WI38 (cell line): ENCODE measurements at regions not wholly inside any gene's neighbourhood (a gene's known extent, or its start where the extent isn't known, plus 50 kb on each side); places are given as distances from the start of the nearest gene placed in this dataset.

Source experiments
- H3K4me3 ChIP-seq: 2 replicates; pipeline ENCODE4 v1.5.1; 2011; ENCODE audit warnings: low read depth, mild to moderate bottlenecking, control low read depth, low read length
- TF ChIP-seq, protein P1 (sequence below): IDR thresholded peaks from 2 replicates; pipeline ENCODE4 v1.5.1; 2012; ENCODE audit warnings: low read depth, mild to moderate bottlenecking, control low read depth, low read length

DNA sequence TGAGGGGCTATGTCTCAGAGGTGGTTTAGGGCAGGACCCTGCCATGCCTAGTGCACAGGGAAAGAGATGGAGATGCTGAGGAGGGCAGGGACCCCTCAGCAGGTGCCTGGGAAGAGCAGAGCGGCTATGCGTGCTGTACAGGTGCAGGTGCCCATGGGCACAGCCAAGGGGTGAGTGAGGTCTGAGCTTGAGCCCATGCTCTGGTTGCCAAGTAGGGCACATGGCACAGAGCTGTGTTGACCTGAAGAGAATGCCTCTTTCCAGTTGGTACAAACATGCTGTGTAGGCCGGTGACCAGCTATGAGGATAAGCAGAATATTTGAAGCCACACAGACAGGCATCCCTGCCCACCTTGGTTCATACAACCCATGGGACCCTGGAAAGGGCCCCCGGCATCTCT, 65.8 kb upstream of the NECTIN1 start:
- TF ChIP-seq, protein P1, sequence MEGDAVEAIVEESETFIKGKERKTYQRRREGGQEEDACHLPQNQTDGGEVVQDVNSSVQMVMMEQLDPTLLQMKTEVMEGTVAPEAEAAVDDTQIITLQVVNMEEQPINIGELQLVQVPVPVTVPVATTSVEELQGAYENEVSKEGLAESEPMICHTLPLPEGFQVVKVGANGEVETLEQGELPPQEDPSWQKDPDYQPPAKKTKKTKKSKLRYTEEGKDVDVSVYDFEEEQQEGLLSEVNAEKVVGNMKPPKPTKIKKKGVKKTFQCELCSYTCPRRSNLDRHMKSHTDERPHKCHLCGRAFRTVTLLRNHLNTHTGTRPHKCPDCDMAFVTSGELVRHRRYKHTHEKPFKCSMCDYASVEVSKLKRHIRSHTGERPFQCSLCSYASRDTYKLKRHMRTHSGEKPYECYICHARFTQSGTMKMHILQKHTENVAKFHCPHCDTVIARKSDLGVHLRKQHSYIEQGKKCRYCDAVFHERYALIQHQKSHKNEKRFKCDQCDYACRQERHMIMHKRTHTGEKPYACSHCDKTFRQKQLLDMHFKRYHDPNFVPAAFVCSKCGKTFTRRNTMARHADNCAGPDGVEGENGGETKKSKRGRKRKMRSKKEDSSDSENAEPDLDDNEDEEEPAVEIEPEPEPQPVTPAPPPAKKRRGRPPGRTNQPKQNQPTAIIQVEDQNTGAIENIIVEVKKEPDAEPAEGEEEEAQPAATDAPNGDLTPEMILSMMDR = no peak
- no peak overlapping the region for H3K4me3 ChIP-seq

DNA sequence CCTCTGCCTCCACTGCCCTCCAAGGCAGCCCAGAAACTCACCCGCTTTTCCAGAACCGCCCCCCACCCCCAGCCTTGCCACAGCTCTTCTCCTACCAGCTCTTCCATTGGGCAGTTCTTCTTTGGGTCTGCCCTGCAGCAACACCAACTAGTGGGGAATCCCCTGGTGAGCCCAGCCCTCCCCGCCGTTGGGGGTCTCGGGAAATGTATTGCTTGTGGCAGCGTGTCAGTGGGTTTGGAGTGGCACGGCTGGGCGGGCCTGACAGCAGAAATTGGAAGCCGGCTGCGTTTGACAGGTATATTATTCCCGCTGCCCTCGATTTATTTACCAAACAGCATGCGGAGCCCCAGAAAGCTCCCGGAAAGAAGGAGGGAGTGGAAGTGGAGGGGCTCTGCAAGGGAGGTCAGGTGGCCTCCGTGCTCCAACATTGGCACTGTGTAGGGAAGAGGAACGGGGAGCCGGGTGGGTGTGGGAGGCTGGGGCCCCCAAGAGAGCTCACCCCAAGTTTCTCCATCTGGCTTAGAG, 65.2 kb upstream of the NECTIN1 start:
- TF ChIP-seq, protein P1 = no peak
- H3K4me3 ChIP-seq = no peak overlapping the region

DNA sequence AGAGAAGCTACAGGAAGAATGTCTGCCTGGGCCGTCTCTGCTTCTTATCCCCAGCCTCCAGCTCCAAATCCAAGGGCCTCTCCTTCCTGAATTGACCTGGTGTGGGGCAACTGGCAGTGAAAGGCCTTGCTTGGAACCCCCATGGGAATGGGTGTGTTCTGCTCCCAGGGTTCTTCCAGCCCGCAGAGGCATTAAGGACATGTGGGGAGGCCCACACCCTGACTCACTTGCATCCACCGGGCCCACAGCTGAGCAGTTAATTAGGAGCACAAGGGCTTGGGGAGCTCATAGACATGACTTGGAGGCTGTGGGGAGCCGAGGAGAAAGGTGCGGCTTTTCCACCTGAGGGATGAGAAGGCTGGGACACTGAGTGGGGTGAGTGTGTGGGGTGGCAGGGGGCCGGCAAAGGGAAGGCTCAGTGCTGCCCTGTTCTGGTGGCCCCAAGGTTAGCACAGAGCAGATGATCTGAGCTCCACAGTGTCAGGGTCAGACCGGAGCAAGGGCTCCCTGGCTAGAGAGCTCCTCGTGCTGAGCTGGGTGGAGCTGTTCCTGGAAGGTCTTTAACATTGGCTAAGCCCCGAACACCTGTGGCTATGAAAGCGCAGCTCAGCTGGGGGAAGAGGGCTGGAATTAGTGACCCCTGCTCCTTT, 64.5 kb upstream of the NECTIN1 start:
- TF ChIP-seq, protein P1 = no peak

DNA sequence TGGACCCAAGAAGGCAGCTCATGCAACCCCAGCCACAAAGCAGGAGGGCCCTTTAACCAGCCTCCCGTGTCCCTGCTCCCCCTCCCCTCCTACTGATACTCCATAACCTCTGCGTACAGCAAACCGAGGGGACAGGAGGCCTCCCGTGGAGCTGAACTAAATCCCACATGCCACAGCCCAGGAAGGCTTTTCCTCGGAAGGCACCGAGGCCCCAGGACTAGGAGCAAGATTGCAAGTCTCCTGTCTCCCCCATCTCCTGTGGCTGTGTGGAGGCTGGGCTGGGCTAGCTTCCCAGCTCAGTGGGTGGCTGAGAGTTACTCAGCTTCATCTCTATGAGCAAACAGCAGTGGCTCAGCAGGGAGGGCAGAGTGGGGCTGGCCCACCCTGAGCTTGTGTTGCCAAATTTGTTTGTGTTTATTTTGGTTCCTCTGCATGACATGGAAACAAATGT, 62.7 kb upstream of the NECTIN1 start:
- TF ChIP-seq, protein P1 = no peak
- H3K4me3 ChIP-seq = no peak overlapping the region

More for the DNA sequence above, 64.5 kb upstream of the NECTIN1 start:
- no peak overlapping the region for H3K4me3 ChIP-seq

DNA sequence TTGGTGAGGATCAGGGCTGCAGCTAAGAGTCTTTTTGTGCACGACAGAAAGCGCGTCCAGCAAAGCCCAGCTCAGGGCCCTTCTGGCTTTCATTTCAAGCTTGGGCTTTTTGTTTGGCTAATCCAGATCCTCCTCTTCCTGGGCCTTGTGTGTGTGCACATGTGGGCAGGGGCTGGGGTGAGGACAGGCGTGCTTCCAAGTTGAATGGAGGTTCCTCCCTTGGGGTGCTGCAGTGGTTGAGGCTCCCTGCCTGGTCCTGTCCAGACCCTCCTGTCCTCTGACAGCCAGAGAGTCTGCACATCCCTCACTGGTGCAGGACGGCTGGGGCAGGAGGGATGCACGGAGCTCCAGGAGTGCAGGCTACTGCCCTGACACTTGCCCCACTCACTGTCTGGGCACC, 62.0 kb upstream of the NECTIN1 start:
- H3K4me3 ChIP-seq = no peak overlapping the region
- TF ChIP-seq, protein P1 = no peak

DNA sequence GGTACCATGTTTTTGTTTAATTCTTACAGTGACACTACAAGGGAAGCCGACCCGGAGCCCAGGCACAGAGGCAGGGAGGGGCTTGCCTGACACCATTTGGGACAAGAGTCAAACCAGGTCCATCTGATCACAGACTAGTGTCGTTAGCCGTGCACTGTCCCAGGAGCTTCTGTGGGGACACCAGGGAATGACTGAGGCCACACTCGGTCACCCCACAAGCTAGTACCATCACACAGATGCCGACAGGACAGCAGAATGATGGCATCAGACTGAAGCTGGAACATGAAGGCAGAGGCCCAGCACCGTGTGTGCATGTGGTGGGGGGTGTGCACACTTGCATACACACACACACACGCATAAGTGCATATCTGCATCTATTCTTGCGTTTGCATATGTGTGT, 61.5 kb upstream of the NECTIN1 start:
- TF ChIP-seq, protein P1 = no peak
- no peak overlapping the region for H3K4me3 ChIP-seq

DNA sequence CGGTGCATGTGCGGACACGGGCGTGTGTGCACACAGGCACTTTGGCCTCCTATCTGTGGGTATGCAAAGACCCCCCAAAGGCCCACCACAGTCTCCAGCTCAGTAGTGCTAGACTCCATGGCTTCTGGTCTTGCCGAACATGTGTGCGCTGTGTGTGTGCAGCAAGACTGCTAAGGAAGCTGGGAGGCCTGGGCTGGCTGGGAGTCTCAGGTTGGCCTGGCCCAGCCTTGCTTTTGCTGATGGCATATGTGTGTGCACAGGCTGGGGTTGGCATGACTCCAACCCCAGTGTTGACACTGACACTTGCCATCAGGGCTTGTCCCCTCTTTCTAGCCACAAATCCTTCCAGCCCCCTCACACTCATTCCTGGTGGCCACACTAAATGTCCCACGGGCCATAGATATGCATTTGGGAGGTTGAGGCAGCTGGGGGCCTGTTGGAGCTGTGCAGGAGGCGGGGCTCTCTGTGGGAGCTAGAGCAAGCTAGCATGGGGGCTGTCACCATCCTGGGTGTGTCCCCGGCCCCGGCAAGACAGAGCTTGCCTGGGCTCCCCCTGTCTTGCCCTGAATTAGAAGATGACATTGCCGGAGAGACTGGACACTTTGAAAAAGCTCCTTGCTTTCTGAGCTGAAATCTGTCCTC, 60.9 kb upstream of the NECTIN1 start:
- no peak overlapping the region for H3K4me3 ChIP-seq
- TF ChIP-seq, protein P1 = no peak
